Lower leg skin (tissue), 3 donors: ENCODE measurements at regions not wholly inside any gene's neighbourhood (a gene's known extent, or its start where the extent isn't known, plus 50 kb on each side); places are given as distances from the start of the nearest gene placed in this dataset.

Source experiments
- CTCF ChIP-seq, 3 donors: fragments of 450-650 bp; IDR thresholded peaks; one replicate each; pipeline ENCODE4 v1.5.1; 2016; ENCODE audit warnings: antibody characterized with exemption in 3 of 3, mild to moderate bottlenecking in 3 of 3, moderate library complexity in 2 of 3
- POLR2A ChIP-seq, 2 donors: fragments of 450-650 bp; IDR thresholded peaks; one replicate each; pipeline ENCODE4 v1.6.1; 2016 to 2017; ENCODE audit warnings: antibody characterized with exemption in 2 of 2, mild to moderate bottlenecking in 1 of 2, moderate library complexity in 1 of 2

DNA sequence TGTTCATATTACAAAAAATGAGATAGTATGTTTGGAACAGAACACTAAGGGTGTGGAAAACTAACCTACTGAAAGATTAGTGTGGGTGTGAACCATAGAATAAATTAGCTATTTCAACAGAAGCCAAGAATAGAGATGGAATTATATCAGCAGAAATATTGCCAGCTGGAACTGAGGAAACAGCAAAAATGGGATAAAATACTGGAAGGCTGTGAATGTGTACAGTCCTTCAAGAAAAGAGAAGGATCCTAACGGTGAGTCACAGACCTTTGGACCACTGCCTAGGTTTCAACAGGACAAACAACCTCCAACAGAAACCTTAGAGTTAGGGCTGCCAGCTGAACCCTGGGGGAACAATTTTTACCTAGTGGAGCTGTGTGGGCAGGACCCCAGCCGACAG, 395.0 kb downstream of the ZWINT start:
- TF ChIP-seq CTCF (IDR thresholded peaks at IDR 0.05): no peak
- no peak for TF ChIP-seq POLR2A (IDR thresholded peaks at IDR 0.05)
